ENCODE measurements at regions not wholly inside any gene's neighbourhood (a gene's known extent, or its start where the extent isn't known, plus 50 kb on each side); places are given as distances from the start of the nearest gene placed in this dataset.

- no peak for TF ChIP-seq CTCF (IDR thresholded peaks at IDR 0.05)
- TF ChIP-seq POLR2A (IDR thresholded peaks at IDR 0.05; ENCODE audit: low read depth): no peak
- TF ChIP-seq EP300 (IDR thresholded peaks at IDR 0.05): no peak
- TF ChIP-seq POLR2AphosphoS5 (IDR thresholded peaks at IDR 0.05): no peak
Observed at GRCh38 chr20:54848262-54848661, 372.9 kb downstream of the DOK5 start.

All from esophagus muscularis mucosa (tissue), 4 donors.